PC-3 (cell line): ENCODE measurements at regions not wholly inside any gene's neighbourhood (a gene's known extent, or its start where the extent isn't known, plus 50 kb on each side); places are given as distances from the start of the nearest gene placed in this dataset.

ENCODE experiments used
- ATAC-seq: fragments of 200-7000 bp; cut with Tn5 transposase; 2 replicates; pipeline ENCODE4 v1.9.1; 2020; ENCODE audit warnings: mild to moderate bottlenecking, moderate library complexity
- BruUV-seq: library from RNA; stranded (reverse); fragments of 400-500 nt; replicated peaks from 2 replicates; lab custom pipeline; 2021; lab: Mats Ljungman, UMichigan
- CTCF ChIA-PET: fragments of 300-600 bp; sonication (Branson Sonifier 250); formaldehyde crosslinking; loops from one replicate; lab custom pipeline; 2022; ENCODE audit warnings: antibody characterized with exemption; lab: Charles Lee
- POLR2A ChIA-PET: fragments of 300-600 bp; sonication (Branson Sonifier 250); formaldehyde crosslinking; loops from one replicate; lab custom pipeline; 2022; ENCODE audit warnings: antibody characterized with exemption; ENCODE audit not compliant: unreplicated experiment; lab: Charles Lee
- DNase-seq: peaks from one replicate; pipeline ENCODE4 v3.0.0-alpha.2; 2015
- H2AFZ ChIP-seq: fragments of 300-600 bp; sonication (generic); 2 replicates; pipeline ENCODE4 v1.6.0; 2016; ENCODE audit warnings: antibody characterized with exemption, low read length
- H3F3A ChIP-seq: fragments of 300-600 bp; sonication (generic); one replicate; pipeline ENCODE4 v1.6.0; 2017; ENCODE audit warnings: antibody characterized with exemption, low read length, control low read depth, mild to moderate bottlenecking; ENCODE audit not compliant: unreplicated experiment
- H3K27ac ChIP-seq: fragments of 300-600 bp; sonication (generic); 2 replicates; pipeline ENCODE4 v1.5.1; 2016; ENCODE audit warnings: mild to moderate bottlenecking, low read length
- H3K27me3 ChIP-seq: fragments of 300-600 bp; sonication (generic); 2 replicates; pipeline ENCODE4 v1.6.1; 2016; ENCODE audit warnings: low read length, mixed read lengths
- H3K36me3 ChIP-seq: fragments of 300-600 bp; sonication (generic); 2 replicates; pipeline ENCODE4 v1.6.1; 2016; ENCODE audit warnings: low read depth, mixed run types, low read length, mixed read lengths
- H3K4me1 ChIP-seq: fragments of 300-600 bp; sonication (generic); 2 replicates; pipeline ENCODE4 v1.5.1; 2016; ENCODE audit warnings: low read length; ENCODE audit not compliant: insufficient read depth
- H3K4me2 ChIP-seq: fragments of 300-600 bp; sonication (generic); 2 replicates; pipeline ENCODE4 v1.6.0; 2016; ENCODE audit warnings: low read length
- H3K4me3 ChIP-seq: fragments of 300-600 bp; sonication (generic); 2 replicates; pipeline ENCODE4 v1.5.1; 2016; ENCODE audit warnings: mild to moderate bottlenecking, low read length, mixed read lengths
- H3K79me2 ChIP-seq: fragments of 300-600 bp; sonication (generic); 2 replicates; pipeline ENCODE4 v1.6.1; 2017; ENCODE audit warnings: low read length, mixed read lengths
- H3K9ac ChIP-seq: fragments of 300-600 bp; sonication (generic); 2 replicates; pipeline ENCODE4 v1.6.0; 2016; ENCODE audit warnings: mild to moderate bottlenecking, low read length
- H3K9me2 ChIP-seq: fragments of 300-600 bp; sonication (generic); replicated peaks from 2 replicates; pipeline ENCODE4 v1.6.1; 2016; ENCODE audit warnings: mixed run types, low read length, mixed read lengths
- H3K9me3 ChIP-seq: fragments of 300-600 bp; sonication (generic); 2 replicates; pipeline ENCODE4 v1.6.1; 2016; ENCODE audit warnings: low read length, mixed read lengths
- H4K20me1 ChIP-seq: fragments of 300-600 bp; sonication (generic); 2 replicates; pipeline ENCODE4 v1.6.1; 2016; ENCODE audit warnings: low read length, mixed read lengths
- EZH2 ChIP-seq: fragments of 300-600 bp; sonication (generic); IDR thresholded peaks from one replicate; pipeline ENCODE4 v1.6.1; 2017; ENCODE audit warnings: antibody characterized with exemption, mild to moderate bottlenecking, low read length; ENCODE audit not compliant: unreplicated experiment
- EZH2phosphoT487 ChIP-seq: fragments of 300-600 bp; sonication (generic); IDR thresholded peaks from 2 replicates; pipeline ENCODE4 v1.6.1; 2018; ENCODE audit warnings: mild to moderate bottlenecking, antibody characterized with exemption, low read length, borderline replicate concordance
- intact Hi-C: fragments of 100-400 bp; cut with micrococcal nuclease; formaldehyde crosslinking; loops from 2 replicates; pipeline ENCODE4 v1.9.0; 2023
- TF ChIP-seq, protein P1 (sequence below): fragments of 300-600 bp; sonication (generic); conservative IDR thresholded peaks from 2 replicates; pipeline ENCODE4 v1.5.1; 2017; ENCODE audit warnings: antibody characterized with exemption, low read depth, mild to moderate bottlenecking, low read length

DNA sequence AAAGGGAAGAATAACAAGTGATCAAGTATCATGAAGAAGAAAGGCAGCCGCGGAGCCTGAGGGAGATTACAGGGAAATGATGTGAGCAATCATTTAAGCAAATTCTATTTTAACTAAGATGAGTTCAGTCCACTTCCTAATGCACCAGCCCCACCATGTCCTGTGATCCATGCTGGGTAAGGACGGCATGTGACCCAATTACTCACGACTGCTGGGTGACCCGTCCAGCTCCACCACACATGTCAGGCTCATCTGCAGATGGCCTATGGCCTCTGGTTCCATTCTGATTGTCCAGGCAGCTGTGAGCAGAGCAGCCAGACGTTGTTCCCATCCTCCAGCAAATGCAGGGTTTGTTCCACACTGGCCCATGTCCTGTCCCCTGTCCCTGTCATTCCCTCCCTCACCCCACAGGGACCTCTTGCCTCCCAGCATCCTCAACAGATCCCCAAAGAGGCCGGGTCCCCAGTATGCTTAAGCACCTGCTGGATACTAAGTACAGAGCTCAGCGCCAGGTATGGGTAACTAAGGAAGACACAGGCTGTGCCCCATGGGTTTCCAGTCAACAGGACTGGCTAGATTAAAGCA, 87.9 kb downstream of the MATN1 start:
- CTCF ChIA-PET = no interaction called here
- TF ChIP-seq EZH2 = no peak
- TF ChIP-seq, protein P1, sequence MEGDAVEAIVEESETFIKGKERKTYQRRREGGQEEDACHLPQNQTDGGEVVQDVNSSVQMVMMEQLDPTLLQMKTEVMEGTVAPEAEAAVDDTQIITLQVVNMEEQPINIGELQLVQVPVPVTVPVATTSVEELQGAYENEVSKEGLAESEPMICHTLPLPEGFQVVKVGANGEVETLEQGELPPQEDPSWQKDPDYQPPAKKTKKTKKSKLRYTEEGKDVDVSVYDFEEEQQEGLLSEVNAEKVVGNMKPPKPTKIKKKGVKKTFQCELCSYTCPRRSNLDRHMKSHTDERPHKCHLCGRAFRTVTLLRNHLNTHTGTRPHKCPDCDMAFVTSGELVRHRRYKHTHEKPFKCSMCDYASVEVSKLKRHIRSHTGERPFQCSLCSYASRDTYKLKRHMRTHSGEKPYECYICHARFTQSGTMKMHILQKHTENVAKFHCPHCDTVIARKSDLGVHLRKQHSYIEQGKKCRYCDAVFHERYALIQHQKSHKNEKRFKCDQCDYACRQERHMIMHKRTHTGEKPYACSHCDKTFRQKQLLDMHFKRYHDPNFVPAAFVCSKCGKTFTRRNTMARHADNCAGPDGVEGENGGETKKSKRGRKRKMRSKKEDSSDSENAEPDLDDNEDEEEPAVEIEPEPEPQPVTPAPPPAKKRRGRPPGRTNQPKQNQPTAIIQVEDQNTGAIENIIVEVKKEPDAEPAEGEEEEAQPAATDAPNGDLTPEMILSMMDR = no peak
- no peak for TF ChIP-seq EZH2phosphoT487
- H3K4me3 ChIP-seq = no peak overlapping the region
- H3K27me3 ChIP-seq = peaks cover 37% of the 10 kb centered on the region
- H2AFZ ChIP-seq = no peak overlapping the region
- no peaks in the 10 kb centered on the region for H3K4me1 ChIP-seq
- no peaks in the 10 kb centered on the region for H3K36me3 ChIP-seq
- H4K20me1 ChIP-seq = no peaks in the 10 kb centered on the region
- POLR2A ChIA-PET = no interaction called here
- no peak overlapping the region for H3K4me2 ChIP-seq
- no peaks in the 10 kb centered on the region for H3F3A ChIP-seq
- no peaks in the 10 kb centered on the region for H3K79me2 ChIP-seq
- intact Hi-C loops = no loop called here
- BruUV-seq = no TSS peak
- no peak for DNase-seq
- no peak overlapping the region for H3K27ac ChIP-seq
- no peak for ATAC-seq
- H3K9me3 ChIP-seq = no peaks in the 10 kb centered on the region
- H3K9ac ChIP-seq = no peak overlapping the region
- H3K9me2 ChIP-seq = no peaks in the 10 kb centered on the region

DNA sequence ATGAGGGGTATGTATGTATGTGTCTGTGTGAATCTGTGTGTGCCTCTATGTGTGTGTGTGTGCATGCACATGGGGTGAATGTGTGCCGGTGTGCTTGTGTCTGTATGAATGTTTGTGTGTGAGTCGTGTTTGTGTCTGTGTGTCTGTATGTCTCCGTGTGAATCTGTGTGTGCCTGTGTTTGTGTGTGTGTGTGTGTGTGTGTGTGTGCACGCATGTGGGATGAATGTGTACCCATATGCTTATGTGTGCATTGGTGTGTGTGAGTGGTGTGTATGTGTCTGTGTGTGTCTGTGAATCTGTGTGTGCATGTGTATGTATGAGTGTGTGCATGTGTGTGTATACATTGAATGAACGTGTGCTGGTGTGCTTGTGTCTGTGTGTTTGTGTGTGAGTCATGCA, 88.9 kb downstream of the MATN1 start:
- ATAC-seq (no peak), DNase-seq (no peak)
- no peaks in the 10 kb centered on the region for H3F3A ChIP-seq
- no peaks in the 10 kb centered on the region for H3K4me1 ChIP-seq
- H3K4me3 ChIP-seq = no peak overlapping the region
- H3K36me3 ChIP-seq = no peaks in the 10 kb centered on the region
- TF ChIP-seq EZH2phosphoT487 = no peak
- CTCF ChIA-PET = no interaction called here
- no peak overlapping the region for H2AFZ ChIP-seq
- no peaks in the 10 kb centered on the region for H4K20me1 ChIP-seq
- H3K9me3 ChIP-seq = no peaks in the 10 kb centered on the region
- no peaks in the 10 kb centered on the region for H3K79me2 ChIP-seq
- H3K9ac ChIP-seq = no peak overlapping the region
- H3K9me2 ChIP-seq = no peaks in the 10 kb centered on the region
- H3K27me3 ChIP-seq = peaks cover 28% of the 10 kb centered on the region
- POLR2A ChIA-PET = no interaction called here
- BruUV-seq = no TSS peak
- H3K27ac ChIP-seq = no peak overlapping the region
- no peak overlapping the region for H3K4me2 ChIP-seq
- intact Hi-C loops = no loop called here

DNA sequence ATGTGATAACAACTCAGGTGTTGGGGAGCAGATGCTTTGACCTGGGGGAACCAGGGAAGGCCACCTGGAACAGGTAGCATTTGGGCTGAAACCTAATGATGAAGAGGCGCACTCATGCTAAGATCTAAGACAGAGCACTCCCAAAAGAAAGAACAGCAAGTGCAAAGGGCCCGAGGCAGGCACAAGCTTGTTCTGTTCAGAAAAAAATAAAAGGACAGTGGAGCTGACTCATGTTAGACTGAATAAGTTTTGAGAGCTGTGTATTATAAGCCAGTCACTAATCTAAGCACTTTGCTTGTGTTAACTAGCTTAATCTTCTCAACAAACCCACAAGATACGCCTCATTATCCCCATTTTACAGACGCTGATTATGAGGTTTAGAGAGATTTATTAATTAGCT, 90.1 kb downstream of the MATN1 start:
- Histone ChIP-seq H3K79me2 (no peaks in the 10 kb centered on the region), H2AFZ (no peak overlapping the region), H3F3A (no peaks in the 10 kb centered on the region), H3K4me2 (no peak overlapping the region), H3K27me3 (peaks cover 19% of the 10 kb centered on the region), H3K36me3 (no peaks in the 10 kb centered on the region), H4K20me1 (no peaks in the 10 kb centered on the region), H3K4me3 (no peak overlapping the region), H3K9me2 (no peaks in the 10 kb centered on the region), H3K9me3 (no peaks in the 10 kb centered on the region), H3K9ac (no peak overlapping the region), H3K27ac (no peak overlapping the region), H3K4me1 (no peaks in the 10 kb centered on the region)
- ATAC-seq (no peak), DNase-seq (no peak)
- ChIA-PET POLR2A (no interaction called here), CTCF (no interaction called here)
- BruUV-seq = no TSS peak
- intact Hi-C loops = no loop called here
- TF ChIP-seq, protein P1 = no peak
- TF ChIP-seq EZH2 = no peak
- no peak for TF ChIP-seq EZH2phosphoT487
